ENCODE measurements at regions not wholly inside any gene's neighbourhood (a gene's known extent, or its start where the extent isn't known, plus 50 kb on each side); places are given as distances from the start of the nearest gene placed in this dataset.

DNA sequence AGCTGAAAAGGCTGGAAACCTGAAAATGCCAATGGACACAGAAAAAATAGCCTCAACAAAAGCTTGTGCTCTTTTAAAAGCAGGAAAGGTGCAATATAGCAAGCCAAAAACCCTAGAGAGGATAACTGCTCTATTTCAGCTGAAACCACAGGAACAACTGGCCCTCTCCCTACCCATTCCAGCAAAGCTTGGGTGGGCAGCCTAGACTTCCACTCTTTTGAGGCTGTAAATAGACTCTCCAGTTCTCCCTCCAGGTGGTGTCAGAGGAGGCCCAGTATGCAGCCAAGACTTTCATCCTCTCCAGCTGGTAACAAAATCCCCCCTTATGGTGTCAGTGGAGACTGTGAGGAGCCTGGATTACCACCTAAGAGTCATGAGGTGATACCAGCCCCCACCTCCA is 206.9 kb upstream of the PLD5 start:
- no peak overlapping the region for H2AK5ac ChIP-seq (ENCODE audit: low read length)
- H3K4ac ChIP-seq (ENCODE audit: low read depth, low read length) = no peak overlapping the region
- no peak for DNase-seq
- no peak overlapping the region for H4K12ac ChIP-seq (ENCODE audit: low read depth, low read length)
- no peak overlapping the region for H3K14ac ChIP-seq (ENCODE audit: low read length)
- H3K4me1 ChIP-seq (ENCODE audit: control insufficient read depth in 1 of 2, insufficient read depth in 2 of 2, low read length in 2 of 2) = no peaks in the 10 kb centered on the region
- H3K4me2 ChIP-seq (ENCODE audit: low read length) = no peak overlapping the region
- H2BK120ac ChIP-seq (ENCODE audit: insufficient read depth, low read length, poor library complexity) = no peak overlapping the region
- no peak overlapping the region for H2AFZ ChIP-seq (ENCODE audit: insufficient read depth, low read length, poor library complexity)
- H3K36me3 ChIP-seq (ENCODE audit: control insufficient read depth in 1 of 2, insufficient read depth in 2 of 2, low read length in 2 of 2) = no peaks in the 10 kb centered on the region
- H3K23ac ChIP-seq (ENCODE audit: low read length) = no peak overlapping the region
- no peaks in the 10 kb centered on the region for H3K79me2 ChIP-seq (ENCODE audit: control insufficient read depth, insufficient read depth, low read length, poor library complexity)
- H3K9me3 ChIP-seq (ENCODE audit: insufficient read depth, low read depth, low read length) = no peaks in the 10 kb centered on the region
- H3K27ac ChIP-seq (ENCODE audit: low read depth, low read length) = no peak overlapping the region
- H3K79me1 ChIP-seq (ENCODE audit: low read length) = no peaks in the 10 kb centered on the region
- H3K27me3 ChIP-seq (ENCODE audit: insufficient read depth, low read length) = no peaks in the 10 kb centered on the region
- H2BK5ac ChIP-seq (ENCODE audit: low read depth, low read length, poor library complexity) = no peak overlapping the region
- no peak overlapping the region for H2BK12ac ChIP-seq (ENCODE audit: low read length)
- H4K91ac ChIP-seq (ENCODE audit: low read depth, low read length) = no peak overlapping the region
- H3K4me3 ChIP-seq (ENCODE audit: low read depth, low read length) = no peak overlapping the region
- no peak overlapping the region for H3K18ac ChIP-seq (ENCODE audit: low read length)
- no peak overlapping the region for H4K8ac ChIP-seq (ENCODE audit: low read depth, low read length)
- H3K9ac ChIP-seq (ENCODE audit: low read length) = no peak overlapping the region

DNA sequence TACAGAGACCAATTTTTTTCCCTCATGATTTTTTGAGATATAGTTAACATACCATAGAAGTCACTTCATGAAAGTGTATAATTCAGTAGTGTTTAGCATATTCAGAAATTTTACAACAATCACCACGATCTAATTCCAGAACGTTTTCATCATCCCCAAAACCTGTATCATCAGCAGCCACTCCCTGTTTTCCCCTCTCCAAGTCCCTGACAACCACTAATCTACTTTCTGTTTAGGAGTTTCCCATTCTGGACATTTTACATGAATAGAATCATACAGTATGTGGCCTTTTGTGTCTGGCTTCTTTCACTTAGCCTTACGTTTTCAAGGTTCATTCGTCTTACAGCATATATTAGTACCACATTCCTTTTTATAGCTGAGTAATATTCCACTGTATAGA is 204.2 kb upstream of the PLD5 start:
- H2AK5ac ChIP-seq (ENCODE audit: low read length) = no peak overlapping the region

DNA sequence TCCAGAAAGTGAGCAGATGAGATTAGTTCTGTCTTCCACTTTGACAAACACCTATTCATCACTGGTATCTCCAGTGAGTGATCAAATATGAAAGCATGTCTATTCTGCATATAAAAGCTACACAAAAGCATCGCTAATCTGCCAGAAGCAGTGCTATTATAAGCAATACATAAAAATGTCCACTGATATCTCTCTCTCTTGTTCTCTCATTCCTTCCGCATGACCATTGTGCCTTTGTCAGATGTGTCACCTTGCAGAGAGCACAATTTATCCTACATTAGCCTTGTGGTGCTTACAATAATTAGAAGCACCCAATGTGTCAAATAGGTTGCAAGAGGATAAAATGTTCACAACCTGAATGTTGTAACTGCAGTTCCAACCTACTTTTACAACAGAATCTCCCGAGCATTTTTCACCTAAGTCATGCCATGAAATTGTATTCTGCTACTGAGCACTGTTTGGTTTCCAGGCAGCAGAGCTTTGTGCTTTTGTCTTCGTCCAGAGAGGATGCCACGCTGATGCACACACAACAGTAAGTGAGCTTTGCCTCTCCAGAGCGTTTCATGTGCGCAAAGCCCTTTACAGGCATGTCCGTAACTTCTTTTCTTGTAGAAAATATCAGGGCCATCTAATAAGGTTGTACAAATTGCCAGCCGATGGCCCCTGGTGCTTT is 198.7 kb upstream of the PLD5 start:
- Histone ChIP-seq H3K9me3 (ENCODE audit: insufficient read depth, low read depth, low read length) (no peaks in the 10 kb centered on the region), H3K27me3 (ENCODE audit: insufficient read depth, low read length) (no peaks in the 10 kb centered on the region), H2BK5ac (ENCODE audit: low read depth, low read length, poor library complexity) (no peak overlapping the region), H3K36me3 (ENCODE audit: control insufficient read depth in 1 of 2, insufficient read depth in 2 of 2, low read length in 2 of 2) (no peaks in the 10 kb centered on the region), H4K91ac (ENCODE audit: low read depth, low read length) (no peak overlapping the region), H2AFZ (ENCODE audit: insufficient read depth, low read length, poor library complexity) (no peak overlapping the region), H4K8ac (ENCODE audit: low read depth, low read length) (no peak overlapping the region), H3K14ac (ENCODE audit: low read length) (no peak overlapping the region), H2BK12ac (ENCODE audit: low read length) (no peak overlapping the region), H3K4me1 (ENCODE audit: control insufficient read depth in 1 of 2, insufficient read depth in 2 of 2, low read length in 2 of 2) (no peaks in the 10 kb centered on the region), H3K79me1 (ENCODE audit: low read length) (no peaks in the 10 kb centered on the region), H2AK5ac (ENCODE audit: low read length) (no peak overlapping the region), H3K23ac (ENCODE audit: low read length) (no peak overlapping the region), H2BK120ac (ENCODE audit: insufficient read depth, low read length, poor library complexity) (no peak overlapping the region), H3K27ac (ENCODE audit: low read depth, low read length) (no peak overlapping the region), H4K12ac (ENCODE audit: low read depth, low read length) (no peak overlapping the region), H3K4me3 (ENCODE audit: low read depth, low read length) (no peak overlapping the region), H3K9ac (ENCODE audit: low read length) (no peak overlapping the region), H3K4ac (ENCODE audit: low read depth, low read length) (no peak overlapping the region), H3K18ac (ENCODE audit: low read length) (no peak overlapping the region), H3K4me2 (ENCODE audit: low read length) (no peak overlapping the region), H3K79me2 (ENCODE audit: control insufficient read depth, insufficient read depth, low read length, poor library complexity) (no peaks in the 10 kb centered on the region)
- no peak for DNase-seq
- WGBS (ENCODE audit: extremely low coverage, insufficient coverage, insufficient read length) = no CpG with 5 or more reads among the region's 9 CpGs

More for the DNA sequence above, 204.2 kb upstream of the PLD5 start:
- H3K4me3 ChIP-seq (ENCODE audit: low read depth, low read length) = no peak overlapping the region
- H3K79me1 ChIP-seq (ENCODE audit: low read length) = no peaks in the 10 kb centered on the region
- no peak overlapping the region for H2BK5ac ChIP-seq (ENCODE audit: low read depth, low read length, poor library complexity)
- H3K9me3 ChIP-seq (ENCODE audit: insufficient read depth, low read depth, low read length) = no peaks in the 10 kb centered on the region
- no peak overlapping the region for H3K23ac ChIP-seq (ENCODE audit: low read length)
- H2BK12ac ChIP-seq (ENCODE audit: low read length) = no peak overlapping the region
- no peak overlapping the region for H3K4ac ChIP-seq (ENCODE audit: low read depth, low read length)
- H3K14ac ChIP-seq (ENCODE audit: low read length) = no peak overlapping the region
- no peak overlapping the region for H4K8ac ChIP-seq (ENCODE audit: low read depth, low read length)
- no peak overlapping the region for H4K91ac ChIP-seq (ENCODE audit: low read depth, low read length)
- no peak overlapping the region for H3K4me2 ChIP-seq (ENCODE audit: low read length)
- H2BK120ac ChIP-seq (ENCODE audit: insufficient read depth, low read length, poor library complexity) = no peak overlapping the region
- H3K4me1 ChIP-seq (ENCODE audit: control insufficient read depth in 1 of 2, insufficient read depth in 2 of 2, low read length in 2 of 2) = no peaks in the 10 kb centered on the region
- no peak overlapping the region for H3K9ac ChIP-seq (ENCODE audit: low read length)
- H3K79me2 ChIP-seq (ENCODE audit: control insufficient read depth, insufficient read depth, low read length, poor library complexity) = no peaks in the 10 kb centered on the region
- no peaks in the 10 kb centered on the region for H3K27me3 ChIP-seq (ENCODE audit: insufficient read depth, low read length)
- peak; percentile 56 to 85 for DNase-seq
- WGBS (ENCODE audit: extremely low coverage, insufficient coverage, insufficient read length) = no CpG with 5 or more reads among the region's 4 CpGs
- no peak overlapping the region for H2AFZ ChIP-seq (ENCODE audit: insufficient read depth, low read length, poor library complexity)
- H3K36me3 ChIP-seq (ENCODE audit: control insufficient read depth in 1 of 2, insufficient read depth in 2 of 2, low read length in 2 of 2) = no peaks in the 10 kb centered on the region
- H3K18ac ChIP-seq (ENCODE audit: low read length) = no peak overlapping the region
- no peak overlapping the region for H4K12ac ChIP-seq (ENCODE audit: low read depth, low read length)
- H3K27ac ChIP-seq (ENCODE audit: low read depth, low read length) = no peak overlapping the region

DNA sequence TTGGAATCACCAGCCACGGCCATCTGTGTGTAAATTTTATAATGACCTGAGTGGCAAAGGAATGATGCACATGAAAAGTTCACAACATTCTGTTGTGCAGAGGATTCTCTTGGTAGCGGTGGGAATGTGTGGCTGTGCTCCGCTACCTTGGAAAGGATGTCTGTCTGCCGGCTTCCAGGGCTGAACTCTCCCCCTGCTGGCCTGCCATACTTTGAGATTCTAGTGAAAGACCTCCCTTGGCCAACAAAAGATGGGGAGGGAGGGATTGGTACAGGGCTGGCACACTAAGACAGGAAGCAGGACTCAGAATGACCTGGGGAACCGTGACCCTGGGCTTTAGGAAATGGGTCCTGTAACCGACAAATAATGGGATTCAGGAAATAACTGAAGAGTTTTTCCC is 194.5 kb upstream of the PLD5 start:
- no peaks in the 10 kb centered on the region for H3K36me3 ChIP-seq (ENCODE audit: control insufficient read depth in 1 of 2, insufficient read depth in 2 of 2, low read length in 2 of 2)
- H2BK5ac ChIP-seq (ENCODE audit: low read depth, low read length, poor library complexity) = no peak overlapping the region
- no peaks in the 10 kb centered on the region for H3K27me3 ChIP-seq (ENCODE audit: insufficient read depth, low read length)
- H2BK120ac ChIP-seq (ENCODE audit: insufficient read depth, low read length, poor library complexity) = no peak overlapping the region
- no peak overlapping the region for H3K23ac ChIP-seq (ENCODE audit: low read length)
- H3K14ac ChIP-seq (ENCODE audit: low read length) = no peak overlapping the region
- H3K4me2 ChIP-seq (ENCODE audit: low read length) = no peak overlapping the region
- H2BK12ac ChIP-seq (ENCODE audit: low read length) = no peak overlapping the region
- H3K4me1 ChIP-seq (ENCODE audit: control insufficient read depth in 1 of 2, insufficient read depth in 2 of 2, low read length in 2 of 2) = no peaks in the 10 kb centered on the region
- H3K79me2 ChIP-seq (ENCODE audit: control insufficient read depth, insufficient read depth, low read length, poor library complexity) = no peaks in the 10 kb centered on the region
- H4K91ac ChIP-seq (ENCODE audit: low read depth, low read length) = no peak overlapping the region
- no peak overlapping the region for H3K4me3 ChIP-seq (ENCODE audit: low read depth, low read length)
- WGBS (ENCODE audit: extremely low coverage, insufficient coverage, insufficient read length) = no CpG with 5 or more reads among the region's 6 CpGs
- no peak overlapping the region for H3K9ac ChIP-seq (ENCODE audit: low read length)
- no peak overlapping the region for H3K4ac ChIP-seq (ENCODE audit: low read depth, low read length)
- no peak overlapping the region for H3K18ac ChIP-seq (ENCODE audit: low read length)
- no peak overlapping the region for H4K12ac ChIP-seq (ENCODE audit: low read depth, low read length)
- H2AK5ac ChIP-seq (ENCODE audit: low read length) = no peak overlapping the region
- no peak overlapping the region for H3K27ac ChIP-seq (ENCODE audit: low read depth, low read length)
- H3K79me1 ChIP-seq (ENCODE audit: low read length) = no peaks in the 10 kb centered on the region
- no peak overlapping the region for H2AFZ ChIP-seq (ENCODE audit: insufficient read depth, low read length, poor library complexity)
- H3K9me3 ChIP-seq (ENCODE audit: insufficient read depth, low read depth, low read length) = no peaks in the 10 kb centered on the region
- DNase-seq = no peak
- no peak overlapping the region for H4K8ac ChIP-seq (ENCODE audit: low read depth, low read length)

Data from trophoblast cell (in vitro differentiated cells and primary cell).